ENCODE measurements at regions not wholly inside any gene's neighbourhood (a gene's known extent, or its start where the extent isn't known, plus 50 kb on each side); places are given as distances from the start of the nearest gene placed in this dataset.

DNA sequence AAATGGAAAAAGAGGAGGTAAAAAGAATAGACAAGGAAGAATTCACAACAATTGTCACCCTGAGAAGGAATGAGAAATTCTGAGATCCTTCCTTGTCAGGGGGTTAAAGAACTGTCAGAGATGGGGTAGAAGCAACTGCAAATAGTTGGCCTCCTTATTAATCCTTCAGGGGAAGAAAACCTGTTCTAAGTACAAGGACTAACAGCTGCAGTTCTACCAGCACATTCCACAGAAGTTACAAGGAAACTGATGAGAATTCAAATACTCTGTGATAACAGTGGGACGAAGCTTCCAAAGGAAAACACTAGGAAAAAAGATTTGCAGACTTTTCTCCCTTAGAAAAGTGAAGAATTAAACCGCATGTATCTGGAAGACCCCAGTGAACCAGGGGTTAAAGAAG, 93.7 kb downstream of the OR2K2 start:
- TF ChIP-seq, protein P1, sequence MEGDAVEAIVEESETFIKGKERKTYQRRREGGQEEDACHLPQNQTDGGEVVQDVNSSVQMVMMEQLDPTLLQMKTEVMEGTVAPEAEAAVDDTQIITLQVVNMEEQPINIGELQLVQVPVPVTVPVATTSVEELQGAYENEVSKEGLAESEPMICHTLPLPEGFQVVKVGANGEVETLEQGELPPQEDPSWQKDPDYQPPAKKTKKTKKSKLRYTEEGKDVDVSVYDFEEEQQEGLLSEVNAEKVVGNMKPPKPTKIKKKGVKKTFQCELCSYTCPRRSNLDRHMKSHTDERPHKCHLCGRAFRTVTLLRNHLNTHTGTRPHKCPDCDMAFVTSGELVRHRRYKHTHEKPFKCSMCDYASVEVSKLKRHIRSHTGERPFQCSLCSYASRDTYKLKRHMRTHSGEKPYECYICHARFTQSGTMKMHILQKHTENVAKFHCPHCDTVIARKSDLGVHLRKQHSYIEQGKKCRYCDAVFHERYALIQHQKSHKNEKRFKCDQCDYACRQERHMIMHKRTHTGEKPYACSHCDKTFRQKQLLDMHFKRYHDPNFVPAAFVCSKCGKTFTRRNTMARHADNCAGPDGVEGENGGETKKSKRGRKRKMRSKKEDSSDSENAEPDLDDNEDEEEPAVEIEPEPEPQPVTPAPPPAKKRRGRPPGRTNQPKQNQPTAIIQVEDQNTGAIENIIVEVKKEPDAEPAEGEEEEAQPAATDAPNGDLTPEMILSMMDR (optimal IDR thresholded peaks at IDR 0.05 in 1 of 3, IDR thresholded peaks at IDR 0.05 in 1 of 3, conservative IDR thresholded peaks at IDR 0.05 in 1 of 3; ENCODE audit: extremely low read depth in 1 of 3, insufficient read depth in 2 of 3, low read length in 3 of 3) = no peak
- TF ChIP-seq EZH2 (IDR thresholded peaks at IDR 0.05; ENCODE audit: low read length) = no peak

All from keratinocyte (primary cell).